ENCODE measurements at regions not wholly inside any gene's neighbourhood (a gene's known extent, or its start where the extent isn't known, plus 50 kb on each side); places are given as distances from the start of the nearest gene placed in this dataset.

- Histone ChIP-seq H3K36me3 (no peaks in the 10 kb centered on the region), H3K4me1 (no peaks in the 10 kb centered on the region), H3K27ac (no peak overlapping the region), H3K27me3 (no peaks in the 10 kb centered on the region), H3K4me3 (no peak overlapping the region), H3K9me3 (no peaks in the 10 kb centered on the region)
- ATAC-seq (peak in 2 of 4 donors; percentile 40 to 50), DNase-seq (no peak)
- intact Hi-C loops (cut with DNase I): no loop called here
- 81% methylated on average over 8 of the region's 8 CpGs for WGBS (ENCODE audit: insufficient coverage, low coverage, low lambda C conversion rate, missing lambda C conversion rate)
- TF ChIP-seq POLR2A (IDR thresholded peaks at IDR 0.05) (no peak), CTCF (IDR thresholded peaks at IDR 0.05) (peak; percentile 36 to 56 (median 48))
These were observed 151.5 kb downstream of the CCDC34 start for GRCh38 chr11:27211370-27212127.

- Histone ChIP-seq H3K27me3 (no peaks in the 10 kb centered on the region), H3K27ac (no peak overlapping the region), H3K4me1 (no peaks in the 10 kb centered on the region), H3K9me3 (no peaks in the 10 kb centered on the region), H3K36me3 (no peaks in the 10 kb centered on the region), H3K4me3 (no peak overlapping the region)
- 68% methylated on average over 4 of the region's 5 CpGs for WGBS (ENCODE audit: insufficient coverage, low coverage, low lambda C conversion rate, missing lambda C conversion rate)
- DNase-seq: no peak
- intact Hi-C loops (cut with DNase I): no loop called here
- TF ChIP-seq CTCF (IDR thresholded peaks at IDR 0.05): no peak
- no peak for TF ChIP-seq POLR2A (IDR thresholded peaks at IDR 0.05)
- ATAC-seq: no peak
These were observed 152.5 kb downstream of the CCDC34 start for GRCh38 chr11:27210531-27210930.

- H3K27me3 ChIP-seq: no peaks in the 10 kb centered on the region
- peak in 1 of 4 donors; percentile 48 for ATAC-seq
- DNase-seq: no peak
- H3K4me1 ChIP-seq: no peaks in the 10 kb centered on the region
- intact Hi-C loops (cut with DNase I): no loop called here
- H3K4me3 ChIP-seq: no peak overlapping the region
- no peaks in the 10 kb centered on the region for H3K9me3 ChIP-seq
- TF ChIP-seq POLR2A (IDR thresholded peaks at IDR 0.05) (no peak), CTCF (IDR thresholded peaks at IDR 0.05) (no peak)
- H3K27ac ChIP-seq: no peak overlapping the region
- no peaks in the 10 kb centered on the region for H3K36me3 ChIP-seq
These were observed 153.4 kb downstream of the CCDC34 start for GRCh38 chr11:27209562-27210005.

GRCh38 chr11:27208846-27209245 is 154.2 kb downstream of the CCDC34 start:
- no peak overlapping the region for H3K4me3 ChIP-seq
- H3K9me3 ChIP-seq: no peaks in the 10 kb centered on the region
- H3K27me3 ChIP-seq: no peaks in the 10 kb centered on the region
- H3K4me1 ChIP-seq: no peaks in the 10 kb centered on the region
- H3K27ac ChIP-seq: no peak overlapping the region
- TF ChIP-seq POLR2A (IDR thresholded peaks at IDR 0.05) (no peak), CTCF (IDR thresholded peaks at IDR 0.05) (no peak)
- DNase-seq (no peak), ATAC-seq (no peak)
- 91% methylated on average over 3 of the region's 3 CpGs for WGBS (ENCODE audit: insufficient coverage, low coverage, low lambda C conversion rate, missing lambda C conversion rate)
- intact Hi-C loops (cut with DNase I): no loop called here
- H3K36me3 ChIP-seq: no peaks in the 10 kb centered on the region
